ENCODE measurements at regions not wholly inside any gene's neighbourhood (a gene's known extent, or its start where the extent isn't known, plus 50 kb on each side); places are given as distances from the start of the nearest gene placed in this dataset.

DNA sequence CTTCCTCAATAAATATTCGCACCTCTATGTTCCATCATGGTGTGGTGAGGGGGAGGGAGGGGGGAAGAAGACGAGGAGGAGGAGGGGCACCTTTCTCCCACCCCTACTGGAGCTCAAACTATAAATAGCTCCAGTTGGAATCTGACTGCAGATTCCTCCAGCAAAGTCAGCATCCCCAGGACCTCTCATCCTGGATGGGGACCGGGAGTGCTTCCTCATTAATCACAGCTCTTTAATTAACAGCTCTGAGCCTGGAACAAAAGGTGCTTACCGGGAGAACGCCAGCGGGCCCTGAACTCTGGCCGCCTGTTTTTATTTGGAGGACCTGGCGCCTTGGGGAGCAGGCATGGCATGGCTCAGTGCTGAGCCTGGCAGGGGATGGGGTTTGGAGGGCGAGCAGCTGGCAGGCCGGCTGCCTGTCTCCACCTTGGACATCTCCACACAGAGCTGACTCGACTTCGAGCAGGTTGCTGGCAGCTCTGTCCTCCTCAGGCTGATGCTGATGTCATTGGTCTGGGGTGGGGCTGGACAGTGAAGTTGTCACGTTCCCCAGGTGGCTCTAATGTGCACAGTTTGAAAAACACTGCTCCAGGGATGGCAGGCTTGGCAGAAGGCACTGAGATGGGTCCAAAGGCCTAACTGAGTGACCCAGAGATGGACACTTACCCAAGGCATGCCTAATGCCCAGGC lies 180.4 kb downstream of the DHX35 start:
- H3K4me3 ChIP-seq = no peak overlapping the region
- H3F3A ChIP-seq (ENCODE audit: insufficient read depth) = no peaks in the 10 kb centered on the region
- H3K9me3 ChIP-seq (ENCODE audit: low read depth) = no peaks in the 10 kb centered on the region
- H3K9ac ChIP-seq = no peak overlapping the region
- no peak for DNase-seq
- H3K79me2 ChIP-seq (ENCODE audit: insufficient read depth) = no peaks in the 10 kb centered on the region
- no peaks in the 10 kb centered on the region for H3K9me2 ChIP-seq (ENCODE audit: insufficient read depth)
- H2AFZ ChIP-seq = no peak overlapping the region
- no peak for TF ChIP-seq EZH2 (IDR thresholded peaks at IDR 0.05; ENCODE audit: insufficient read depth, poor library complexity, severe bottlenecking)
- no peak for TF ChIP-seq EZH2phosphoT487 (IDR thresholded peaks at IDR 0.05; ENCODE audit: insufficient read depth, low read depth)
- H3K4me2 ChIP-seq (ENCODE audit: unreplicated experiment) = no peak overlapping the region
- H3K36me3 ChIP-seq (ENCODE audit: low read depth) = no peaks in the 10 kb centered on the region
- H3K27me3 ChIP-seq (replicated peaks; ENCODE audit: insufficient read depth) = no peaks in the 10 kb centered on the region
- 28 to 43% methylated on average over 12 to 13 of the region's 13 CpGs for WGBS, 2 experiments (ENCODE audit: low coverage in 1 of 2, low lambda C conversion rate in 2 of 2, missing lambda C conversion rate in 2 of 2)
- no peak overlapping the region for H3K27ac ChIP-seq
- in situ Hi-C loops (cut with MboI) = no loop called here
- H3K4me1 ChIP-seq (ENCODE audit: insufficient read depth) = no peaks in the 10 kb centered on the region
- H4K20me1 ChIP-seq (ENCODE audit: insufficient read depth) = no peaks in the 10 kb centered on the region

DNA sequence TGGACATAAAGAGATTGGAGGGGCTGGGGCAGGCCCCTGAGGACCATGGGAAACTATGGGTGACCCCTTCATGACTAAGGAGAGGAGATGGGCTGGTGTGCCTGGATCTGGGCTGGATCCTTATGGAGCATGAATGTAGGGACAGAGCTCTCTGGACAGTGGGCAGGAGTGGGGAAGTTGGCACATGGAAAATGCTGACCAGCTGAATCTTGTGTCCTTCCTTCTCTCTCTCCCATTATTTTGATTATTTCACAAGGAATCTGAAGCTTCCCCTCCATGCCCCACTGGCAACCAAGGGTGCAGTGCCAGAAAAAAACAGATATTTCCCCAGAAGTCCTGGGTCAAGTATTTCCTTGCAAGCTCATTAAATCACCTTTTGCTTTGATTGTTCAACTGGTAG lies 175.2 kb downstream of the DHX35 start:
- H3K36me3 ChIP-seq (ENCODE audit: low read depth) = no peaks in the 10 kb centered on the region
- no peaks in the 10 kb centered on the region for H4K20me1 ChIP-seq (ENCODE audit: insufficient read depth)
- H3K4me1 ChIP-seq (ENCODE audit: insufficient read depth) = no peaks in the 10 kb centered on the region
- no peaks in the 10 kb centered on the region for H3K9me2 ChIP-seq (ENCODE audit: insufficient read depth)
- no peak overlapping the region for H3K4me3 ChIP-seq
- no peaks in the 10 kb centered on the region for H3F3A ChIP-seq (ENCODE audit: insufficient read depth)
- TF ChIP-seq EZH2phosphoT487 (IDR thresholded peaks at IDR 0.05; ENCODE audit: insufficient read depth, low read depth) (no peak), EZH2 (IDR thresholded peaks at IDR 0.05; ENCODE audit: insufficient read depth, poor library complexity, severe bottlenecking) (no peak)
- in situ Hi-C loops (cut with MboI) = no loop called here
- DNase-seq = no peak
- no peaks in the 10 kb centered on the region for H3K79me2 ChIP-seq (ENCODE audit: insufficient read depth)
- H3K27ac ChIP-seq = no peak overlapping the region
- H3K9me3 ChIP-seq (ENCODE audit: low read depth) = no peaks in the 10 kb centered on the region
- H3K9ac ChIP-seq = no peak overlapping the region
- H3K4me2 ChIP-seq (ENCODE audit: unreplicated experiment) = no peak overlapping the region
- H2AFZ ChIP-seq = no peak overlapping the region
- H3K27me3 ChIP-seq (replicated peaks; ENCODE audit: insufficient read depth) = no peaks in the 10 kb centered on the region

DNA sequence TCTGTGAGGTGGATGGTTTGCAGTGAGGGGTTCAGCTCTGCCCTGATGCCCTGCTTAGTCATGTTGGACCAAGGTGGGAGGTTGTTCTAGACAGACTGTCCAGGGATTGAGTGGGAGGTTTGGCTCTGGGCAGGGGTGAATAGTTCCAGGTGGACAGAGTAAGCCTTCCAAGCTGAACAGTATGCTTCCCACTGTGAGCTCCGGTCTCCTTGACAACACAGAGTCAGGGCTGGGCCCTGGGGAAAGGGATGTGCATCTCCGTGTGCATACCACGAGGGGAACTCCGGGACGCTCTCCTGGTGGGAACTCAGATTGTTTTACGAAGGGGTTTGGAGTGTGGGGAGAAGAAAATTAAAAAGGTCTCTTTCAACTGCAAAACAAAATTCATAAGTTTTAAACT lies 174.7 kb downstream of the DHX35 start:
- H3K9me3 ChIP-seq (ENCODE audit: low read depth) = no peaks in the 10 kb centered on the region

DNA sequence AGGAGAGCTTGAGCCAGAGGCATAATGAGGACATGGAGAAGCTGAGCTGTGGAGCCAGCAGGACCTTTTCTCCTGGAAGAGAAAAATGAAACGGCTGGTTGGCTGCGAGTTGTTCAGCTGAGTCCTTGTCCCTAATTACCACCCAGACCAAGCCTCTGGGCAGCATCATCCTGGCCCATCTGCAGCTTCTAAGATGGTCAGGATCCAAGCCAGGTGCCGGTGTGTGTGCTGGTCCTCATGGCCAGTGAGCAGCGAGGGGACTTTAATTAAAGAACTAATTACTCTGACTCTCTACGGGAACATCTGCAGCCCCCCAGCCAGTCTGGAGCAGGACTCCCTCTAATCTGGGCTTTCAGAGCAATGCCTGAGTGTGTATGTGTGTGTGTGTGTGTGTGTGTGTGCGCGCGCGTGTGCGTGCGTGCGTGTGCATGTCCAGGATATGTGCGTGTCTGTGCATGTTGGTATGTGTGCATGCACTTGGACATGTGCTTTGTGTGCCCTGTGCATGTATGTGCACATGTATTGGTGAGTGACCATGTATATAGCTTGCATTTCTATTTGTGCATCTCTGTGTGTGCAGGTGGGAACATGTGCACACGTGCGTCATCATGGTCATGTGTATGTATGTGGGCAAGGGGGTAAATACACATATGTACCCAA lies 173.9 kb downstream of the DHX35 start:
- Histone ChIP-seq H3K4me3 (no peak overlapping the region), H3K9me2 (ENCODE audit: insufficient read depth) (no peaks in the 10 kb centered on the region), H3K9me3 (ENCODE audit: low read depth) (no peaks in the 10 kb centered on the region), H3K27ac (no peak overlapping the region), H3F3A (ENCODE audit: insufficient read depth) (no peaks in the 10 kb centered on the region), H3K4me2 (ENCODE audit: unreplicated experiment) (no peak overlapping the region), H2AFZ (no peak overlapping the region), H3K79me2 (ENCODE audit: insufficient read depth) (no peaks in the 10 kb centered on the region), H4K20me1 (ENCODE audit: insufficient read depth) (no peaks in the 10 kb centered on the region), H3K36me3 (ENCODE audit: low read depth) (no peaks in the 10 kb centered on the region), H3K27me3 (replicated peaks; ENCODE audit: insufficient read depth) (no peaks in the 10 kb centered on the region), H3K9ac (no peak overlapping the region), H3K4me1 (ENCODE audit: insufficient read depth) (no peaks in the 10 kb centered on the region)
- TF ChIP-seq EZH2 (IDR thresholded peaks at IDR 0.05; ENCODE audit: insufficient read depth, poor library complexity, severe bottlenecking) (no peak), EZH2phosphoT487 (IDR thresholded peaks at IDR 0.05; ENCODE audit: insufficient read depth, low read depth) (no peak)
- no peak for DNase-seq
- WGBS, 2 experiments (ENCODE audit: low coverage in 1 of 2, low lambda C conversion rate in 2 of 2, missing lambda C conversion rate in 2 of 2) = 82 to 83% methylated on average over 15 of the region's 15 CpGs
- in situ Hi-C loops (cut with MboI) = no loop called here

More for the DNA sequence above, 174.7 kb downstream of the DHX35 start:
- TF ChIP-seq EZH2phosphoT487 (IDR thresholded peaks at IDR 0.05; ENCODE audit: insufficient read depth, low read depth) = no peak
- no peak for TF ChIP-seq EZH2 (IDR thresholded peaks at IDR 0.05; ENCODE audit: insufficient read depth, poor library complexity, severe bottlenecking)
- no peak overlapping the region for H3K4me2 ChIP-seq (ENCODE audit: unreplicated experiment)
- no peaks in the 10 kb centered on the region for H3K4me1 ChIP-seq (ENCODE audit: insufficient read depth)
- H3F3A ChIP-seq (ENCODE audit: insufficient read depth) = no peaks in the 10 kb centered on the region
- no peak overlapping the region for H2AFZ ChIP-seq
- H3K79me2 ChIP-seq (ENCODE audit: insufficient read depth) = no peaks in the 10 kb centered on the region
- 6 to 12% methylated on average over 6 of the region's 6 CpGs for WGBS, 2 experiments (ENCODE audit: low coverage in 1 of 2, low lambda C conversion rate in 2 of 2, missing lambda C conversion rate in 2 of 2)
- no peak overlapping the region for H3K9ac ChIP-seq
- H3K4me3 ChIP-seq = no peak overlapping the region
- no peaks in the 10 kb centered on the region for H3K27me3 ChIP-seq (replicated peaks; ENCODE audit: insufficient read depth)
- in situ Hi-C loops (cut with MboI) = no loop called here
- H3K9me2 ChIP-seq (ENCODE audit: insufficient read depth) = no peaks in the 10 kb centered on the region
- no peaks in the 10 kb centered on the region for H3K36me3 ChIP-seq (ENCODE audit: low read depth)
- H3K27ac ChIP-seq = no peak overlapping the region
- H4K20me1 ChIP-seq (ENCODE audit: insufficient read depth) = no peaks in the 10 kb centered on the region
- no peak for DNase-seq
